ENCODE measurements at regions not wholly inside any gene's neighbourhood (a gene's known extent, or its start where the extent isn't known, plus 50 kb on each side); places are given as distances from the start of the nearest gene placed in this dataset.

- Histone ChIP-seq H3K27ac (ENCODE audit: control insufficient read depth, insufficient read depth) (no peak overlapping the region), H4K20me1 (ENCODE audit: control insufficient read depth, insufficient read depth) (no peaks in the 10 kb centered on the region), H3K36me3 (ENCODE audit: control insufficient read depth in 2 of 2, insufficient read depth in 2 of 2, low read length in 1 of 2) (no peaks in the 10 kb centered on the region), H2AFZ (ENCODE audit: control insufficient read depth, low read depth, low read length) (no peak overlapping the region), H3K79me2 (ENCODE audit: control insufficient read depth, insufficient read depth, low read length) (no peaks in the 10 kb centered on the region), H3K4me2 (ENCODE audit: control insufficient read depth, insufficient read depth) (no peak overlapping the region), H3K4me3 (no peak overlapping the region), H3K9ac (ENCODE audit: control insufficient read depth, insufficient read depth, low read length) (no peak overlapping the region), H3K27me3 (replicated peaks in 1 of 2; ENCODE audit: control insufficient read depth in 2 of 2, insufficient read depth in 2 of 2, low read length in 1 of 2) (no peaks in the 10 kb centered on the region), H3K4me1 (ENCODE audit: control insufficient read depth, insufficient read depth, low read length) (no peaks in the 10 kb centered on the region), H3K9me3 (replicated peaks; ENCODE audit: control insufficient read depth, insufficient read depth, low read length) (no peaks in the 10 kb centered on the region)
- BruUV-seq (replicated peaks), result no TSS peak
- POLR2A ChIA-PET, result no interaction called here
- in situ Hi-C loops (cut with MboI) (no loop called here), intact Hi-C loops (cut with micrococcal nuclease; ENCODE audit: unreplicated experiment) (no loop called here)
- 0% methylated on average over 1 of the region's 1 CpG for WGBS (ENCODE audit: insufficient coverage, insufficient replicate concordance, low lambda C conversion rate, missing lambda C conversion rate)
- ATAC-seq, result no peak
- RAD21 ChIA-PET (ENCODE audit: unreplicated experiment), result no interaction called here
- no peak for TF ChIP-seq MTA2 (IDR thresholded peaks at IDR 0.05; ENCODE audit: low read depth)
- TF ChIP-seq SMARCA5 (IDR thresholded peaks at IDR 0.05), result no peak
- no peak for TF ChIP-seq ASH2L (IDR thresholded peaks at IDR 0.05; ENCODE audit: borderline replicate concordance, low read depth)
- no peak for TF ChIP-seq ZZZ3 (IDR thresholded peaks at IDR 0.05; ENCODE audit: control insufficient read depth, insufficient read length, low read depth)
- no peak for TF ChIP-seq NKRF (conservative IDR thresholded peaks at IDR 0.05)
- no peak for TF ChIP-seq NFXL1 (IDR thresholded peaks at IDR 0.05; ENCODE audit: borderline replicate concordance)
- TF ChIP-seq HDGF (IDR thresholded peaks at IDR 0.05), result no peak
- TF ChIP-seq HDAC2 (IDR thresholded peaks at IDR 0.05), result no peak
- TF ChIP-seq ZBED1 (IDR thresholded peaks at IDR 0.05; ENCODE audit: borderline replicate concordance), result no peak
- no peak for TF ChIP-seq CTCF (IDR thresholded peaks at IDR 0.05 in 2 of 3, conservative IDR thresholded peaks at IDR 0.05 in 1 of 3; ENCODE audit: control insufficient read depth in 2 of 3, extremely low read depth in 1 of 3, insufficient read depth in 1 of 3, low read depth in 3 of 3, low read length in 3 of 3)
- no peak for TF ChIP-seq SP1 (IDR thresholded peaks at IDR 0.05; ENCODE audit: low read depth, low read length)
- no peak for TF ChIP-seq CBFB (IDR thresholded peaks at IDR 0.05; ENCODE audit: low read depth)
- no peak for TF ChIP-seq MXI1 (IDR thresholded peaks at IDR 0.05; ENCODE audit: low read depth, low read length)
- TF ChIP-seq CHD1 (IDR thresholded peaks at IDR 0.05; ENCODE audit: low read depth, low read length), result no peak
- CTCF ChIA-PET, result no interaction called here
- SMC1A ChIA-PET (ENCODE audit: uncharacterized antibody, unreplicated experiment), result no interaction called here
- no peak for FAIRE-seq
- DNase-seq (ENCODE audit: low read depth, low spot score), result no peak
Observed at GRCh38 chr2:83115606-83116005, 1343.5 kb downstream of the SUCLG1 start.
